ENCODE measurements at regions not wholly inside any gene's neighbourhood (a gene's known extent, or its start where the extent isn't known, plus 50 kb on each side); places are given as distances from the start of the nearest gene placed in this dataset.

GRCh38 chr6:145400508-145400907, 334.8 kb downstream of the EPM2A start:
- Histone ChIP-seq H3K27me3 (replicated peaks; ENCODE audit: control insufficient read depth, insufficient read depth, low read length, poor library complexity, severe bottlenecking) (no peaks in the 10 kb centered on the region), H3K27ac (ENCODE audit: insufficient read depth, low read length, poor library complexity, severe bottlenecking) (no peak overlapping the region), H3K36me3 (ENCODE audit: control insufficient read depth, insufficient read depth, low read length) (no peaks in the 10 kb centered on the region), H3K4me1 (ENCODE audit: control insufficient read depth, insufficient read depth, low read length, poor library complexity, severe bottlenecking) (no peaks in the 10 kb centered on the region), H3K4me3 (ENCODE audit: insufficient read depth, low read depth, low read length, poor library complexity, severe bottlenecking) (no peak overlapping the region), H3K9me3 (ENCODE audit: control insufficient read depth, low read length) (no peaks in the 10 kb centered on the region)
- no peak for DNase-seq

GRCh38 chr6:145405006-145405551, 330.2 kb downstream of the EPM2A start:
- Histone ChIP-seq H3K36me3 (ENCODE audit: control insufficient read depth, insufficient read depth, low read length) (no peaks in the 10 kb centered on the region), H3K27ac (ENCODE audit: insufficient read depth, low read length, poor library complexity, severe bottlenecking) (no peak overlapping the region), H3K27me3 (replicated peaks; ENCODE audit: control insufficient read depth, insufficient read depth, low read length, poor library complexity, severe bottlenecking) (no peaks in the 10 kb centered on the region), H3K9me3 (ENCODE audit: control insufficient read depth, low read length) (no peaks in the 10 kb centered on the region), H3K4me3 (ENCODE audit: insufficient read depth, low read depth, low read length, poor library complexity, severe bottlenecking) (no peak overlapping the region), H3K4me1 (ENCODE audit: control insufficient read depth, insufficient read depth, low read length, poor library complexity, severe bottlenecking) (no peaks in the 10 kb centered on the region)
- DNase-seq = no peak

GRCh38 chr6:145406783-145407182, 328.5 kb downstream of the EPM2A start:
- no peak for DNase-seq
- Histone ChIP-seq H3K36me3 (ENCODE audit: control insufficient read depth, insufficient read depth, low read length) (no peaks in the 10 kb centered on the region), H3K27ac (ENCODE audit: insufficient read depth, low read length, poor library complexity, severe bottlenecking) (no peak overlapping the region), H3K4me3 (ENCODE audit: insufficient read depth, low read depth, low read length, poor library complexity, severe bottlenecking) (no peak overlapping the region), H3K4me1 (ENCODE audit: control insufficient read depth, insufficient read depth, low read length, poor library complexity, severe bottlenecking) (no peaks in the 10 kb centered on the region), H3K9me3 (ENCODE audit: control insufficient read depth, low read length) (no peaks in the 10 kb centered on the region), H3K27me3 (replicated peaks; ENCODE audit: control insufficient read depth, insufficient read depth, low read length, poor library complexity, severe bottlenecking) (no peaks in the 10 kb centered on the region)

GRCh38 chr6:145415616-145416015, 319.7 kb downstream of the EPM2A start:
- no peak overlapping the region for H3K27ac ChIP-seq (ENCODE audit: insufficient read depth, low read length, poor library complexity, severe bottlenecking)
- no peaks in the 10 kb centered on the region for H3K27me3 ChIP-seq (replicated peaks; ENCODE audit: control insufficient read depth, insufficient read depth, low read length, poor library complexity, severe bottlenecking)
- no peaks in the 10 kb centered on the region for H3K4me1 ChIP-seq (ENCODE audit: control insufficient read depth, insufficient read depth, low read length, poor library complexity, severe bottlenecking)
- no peaks in the 10 kb centered on the region for H3K36me3 ChIP-seq (ENCODE audit: control insufficient read depth, insufficient read depth, low read length)
- no peak overlapping the region for H3K4me3 ChIP-seq (ENCODE audit: insufficient read depth, low read depth, low read length, poor library complexity, severe bottlenecking)
- H3K9me3 ChIP-seq (ENCODE audit: control insufficient read depth, low read length) = no peaks in the 10 kb centered on the region
- no peak for DNase-seq

- Histone ChIP-seq H3K4me3 (ENCODE audit: insufficient read depth, low read depth, low read length, poor library complexity, severe bottlenecking) (no peak overlapping the region), H3K4me1 (ENCODE audit: control insufficient read depth, insufficient read depth, low read length, poor library complexity, severe bottlenecking) (no peaks in the 10 kb centered on the region), H3K27me3 (replicated peaks; ENCODE audit: control insufficient read depth, insufficient read depth, low read length, poor library complexity, severe bottlenecking) (no peaks in the 10 kb centered on the region), H3K27ac (ENCODE audit: insufficient read depth, low read length, poor library complexity, severe bottlenecking) (no peak overlapping the region), H3K36me3 (ENCODE audit: control insufficient read depth, insufficient read depth, low read length) (no peaks in the 10 kb centered on the region), H3K9me3 (ENCODE audit: control insufficient read depth, low read length) (no peaks in the 10 kb centered on the region)
- no peak for DNase-seq
These were observed 314.7 kb downstream of the EPM2A start for GRCh38 chr6:145420599-145420998.

GRCh38 chr6:145423936-145424335, 311.4 kb downstream of the EPM2A start:
- no peaks in the 10 kb centered on the region for H3K36me3 ChIP-seq (ENCODE audit: control insufficient read depth, insufficient read depth, low read length)

GRCh38 chr6:145427232-145427631, 308.1 kb downstream of the EPM2A start:
- Histone ChIP-seq H3K27ac (ENCODE audit: insufficient read depth, low read length, poor library complexity, severe bottlenecking) (no peak overlapping the region), H3K9me3 (ENCODE audit: control insufficient read depth, low read length) (no peaks in the 10 kb centered on the region)

More at GRCh38 chr6:145423936-145424335, 311.4 kb downstream of the EPM2A start:
- Histone ChIP-seq H3K4me1 (ENCODE audit: control insufficient read depth, insufficient read depth, low read length, poor library complexity, severe bottlenecking) (no peaks in the 10 kb centered on the region), H3K27me3 (replicated peaks; ENCODE audit: control insufficient read depth, insufficient read depth, low read length, poor library complexity, severe bottlenecking) (no peaks in the 10 kb centered on the region), H3K27ac (ENCODE audit: insufficient read depth, low read length, poor library complexity, severe bottlenecking) (no peak overlapping the region), H3K9me3 (ENCODE audit: control insufficient read depth, low read length) (no peaks in the 10 kb centered on the region), H3K4me3 (ENCODE audit: insufficient read depth, low read depth, low read length, poor library complexity, severe bottlenecking) (no peak overlapping the region)
- DNase-seq = no peak

GRCh38 chr6:145428706-145429105, 306.6 kb downstream of the EPM2A start:
- DNase-seq = no peak
- H3K4me3 ChIP-seq (ENCODE audit: insufficient read depth, low read depth, low read length, poor library complexity, severe bottlenecking) = no peak overlapping the region
- no peaks in the 10 kb centered on the region for H3K4me1 ChIP-seq (ENCODE audit: control insufficient read depth, insufficient read depth, low read length, poor library complexity, severe bottlenecking)
- no peaks in the 10 kb centered on the region for H3K27me3 ChIP-seq (replicated peaks; ENCODE audit: control insufficient read depth, insufficient read depth, low read length, poor library complexity, severe bottlenecking)
- no peaks in the 10 kb centered on the region for H3K9me3 ChIP-seq (ENCODE audit: control insufficient read depth, low read length)
- no peak overlapping the region for H3K27ac ChIP-seq (ENCODE audit: insufficient read depth, low read length, poor library complexity, severe bottlenecking)
- no peaks in the 10 kb centered on the region for H3K36me3 ChIP-seq (ENCODE audit: control insufficient read depth, insufficient read depth, low read length)

More at GRCh38 chr6:145427232-145427631, 308.1 kb downstream of the EPM2A start:
- Histone ChIP-seq H3K4me3 (ENCODE audit: insufficient read depth, low read depth, low read length, poor library complexity, severe bottlenecking) (no peak overlapping the region), H3K36me3 (ENCODE audit: control insufficient read depth, insufficient read depth, low read length) (no peaks in the 10 kb centered on the region), H3K27me3 (replicated peaks; ENCODE audit: control insufficient read depth, insufficient read depth, low read length, poor library complexity, severe bottlenecking) (no peaks in the 10 kb centered on the region), H3K4me1 (ENCODE audit: control insufficient read depth, insufficient read depth, low read length, poor library complexity, severe bottlenecking) (no peaks in the 10 kb centered on the region)
- no peak for DNase-seq

GRCh38 chr6:145442110-145442509, 293.2 kb downstream of the EPM2A start:
- Histone ChIP-seq H3K4me3 (ENCODE audit: insufficient read depth, low read depth, low read length, poor library complexity, severe bottlenecking) (no peak overlapping the region), H3K27me3 (replicated peaks; ENCODE audit: control insufficient read depth, insufficient read depth, low read length, poor library complexity, severe bottlenecking) (no peaks in the 10 kb centered on the region), H3K36me3 (ENCODE audit: control insufficient read depth, insufficient read depth, low read length) (no peaks in the 10 kb centered on the region), H3K27ac (ENCODE audit: insufficient read depth, low read length, poor library complexity, severe bottlenecking) (no peak overlapping the region), H3K4me1 (ENCODE audit: control insufficient read depth, insufficient read depth, low read length, poor library complexity, severe bottlenecking) (no peaks in the 10 kb centered on the region), H3K9me3 (ENCODE audit: control insufficient read depth, low read length) (peaks cover 4% of the 10 kb centered on the region)
- no peak for DNase-seq

- no peaks in the 10 kb centered on the region for H3K27me3 ChIP-seq (replicated peaks; ENCODE audit: control insufficient read depth, insufficient read depth, low read length, poor library complexity, severe bottlenecking)
- H3K4me1 ChIP-seq (ENCODE audit: control insufficient read depth, insufficient read depth, low read length, poor library complexity, severe bottlenecking) = no peaks in the 10 kb centered on the region
- H3K4me3 ChIP-seq (ENCODE audit: insufficient read depth, low read depth, low read length, poor library complexity, severe bottlenecking) = no peak overlapping the region
- DNase-seq = no peak
- no peaks in the 10 kb centered on the region for H3K36me3 ChIP-seq (ENCODE audit: control insufficient read depth, insufficient read depth, low read length)
- no peak overlapping the region for H3K27ac ChIP-seq (ENCODE audit: insufficient read depth, low read length, poor library complexity, severe bottlenecking)
- peaks cover 4% of the 10 kb centered on the region for H3K9me3 ChIP-seq (ENCODE audit: control insufficient read depth, low read length)
These were observed 289.6 kb downstream of the EPM2A start for GRCh38 chr6:145445674-145446073.

Data from effector memory CD4-positive, alpha-beta T cell (primary cell).